SK-N-SH (cell line): ENCODE measurements at regions not wholly inside any gene's neighbourhood (a gene's known extent, or its start where the extent isn't known, plus 50 kb on each side); places are given as distances from the start of the nearest gene placed in this dataset.

Experiments used
- CTCF ChIA-PET: fragments of 300-600, 350-600 bp; formaldehyde crosslinking; extraction: SDS; loops from one replicate; lab custom pipeline; 2021; lab: Yijun Ruan, JAX
- POLR2A ChIA-PET: fragments of 350-600 bp; sonication (Branson Sonifier 250); formaldehyde crosslinking; extraction: SDS; loops from one replicate; lab custom pipeline; 2020; ENCODE audit warnings: antibody characterized with exemption, inconsistent platforms; lab: Yijun Ruan, JAX
- DNase-seq: peaks from one replicate; pipeline ENCODE4 v3.0.0; 2012
- H2AFZ ChIP-seq: fragments of 200-600 bp; sonication (generic); 2 replicates; pipeline ENCODE4 v1.8.1; 2016; ENCODE audit warnings: antibody characterized with exemption, mild to moderate bottlenecking, low read depth
- H3F3A ChIP-seq: fragments of 200-600 bp; sonication (generic); replicated peaks from 2 replicates; pipeline ENCODE3; 2016; ENCODE audit warnings: antibody characterized with exemption, mild to moderate bottlenecking; ENCODE audit not compliant: insufficient read depth
- H3K27ac ChIP-seq, 2 experiments: fragments of 200-500 bp in 1 of 2; fragments of 200-600 bp in 1 of 2; sonication (Bioruptor generic) in 1 of 2; sonication (generic), shearing (Covaris generic) in 1 of 2; 2 replicates each; pipeline versions ENCODE4 v1.5.1 to v1.6.1; 2014 to 2016; ENCODE audit warnings: low read depth in 2 of 2, inconsistent platforms in 1 of 2, low read length in 1 of 2, mild to moderate bottlenecking in 1 of 2, mixed read lengths in 1 of 2
- H3K27me3 ChIP-seq: fragments of 200-600 bp; sonication (generic), shearing (Covaris generic); 2 replicates; pipeline ENCODE4 v1.6.1; 2016; ENCODE audit warnings: mixed run types; ENCODE audit not compliant: insufficient read depth
- H3K36me3 ChIP-seq, 2 experiments: fragments of 200-500 bp in 1 of 2; fragments of 200-600 bp in 1 of 2; sonication (Bioruptor generic) in 1 of 2; sonication (generic) in 1 of 2; replicated peaks in 1 of 2; 2 replicates each; pipeline versions ENCODE3 to v1.5.1; 2014 to 2016; ENCODE audit warnings: low read length in 1 of 2, mild to moderate bottlenecking in 1 of 2; ENCODE audit not compliant: insufficient read depth in 2 of 2, control insufficient read depth in 1 of 2
- H3K4me1 ChIP-seq, 2 experiments: fragments of 200-500 bp in 1 of 2; fragments of 200-600 bp in 1 of 2; sonication (Bioruptor generic) in 1 of 2; sonication (generic), shearing (Covaris generic) in 1 of 2; 2 replicates each; pipeline versions ENCODE4 v1.5.1 to v1.6.1; 2014 to 2016; ENCODE audit warnings: low read depth in 1 of 2, low read length in 1 of 2, mixed run types in 1 of 2; ENCODE audit not compliant: insufficient read depth in 2 of 2, control insufficient read depth in 1 of 2
- H3K4me2 ChIP-seq: fragments of 200-600 bp; sonication (generic), shearing (Covaris generic); 2 replicates; pipeline ENCODE4 v1.6.1; 2017; ENCODE audit warnings: mixed run types
- H3K4me3 ChIP-seq, 2 experiments: fragments of 200-500 bp in 1 of 2; fragments of 200-600 bp in 1 of 2; sonication (Bioruptor generic) in 1 of 2; sonication (generic), shearing (Covaris generic) in 1 of 2; 2 replicates each; pipeline versions ENCODE4 v1.5.1 to v1.8.1; 2014 to 2016; ENCODE audit warnings: low read depth in 2 of 2, inconsistent platforms in 1 of 2, low read length in 1 of 2, mild to moderate bottlenecking in 1 of 2, mixed read lengths in 1 of 2, moderate library complexity in 1 of 2
- H3K79me2 ChIP-seq: fragments of 200-600 bp; sonication (generic); 2 replicates; pipeline ENCODE4 v1.8.1; 2017; ENCODE audit warnings: mild to moderate bottlenecking; ENCODE audit not compliant: insufficient read depth
- H3K9ac ChIP-seq: fragments of 200-600 bp; sonication (generic); 2 replicates; pipeline ENCODE4 v1.6.1; 2017; ENCODE audit warnings: mixed run types
- H3K9me2 ChIP-seq: fragments of 200-600 bp; sonication (generic); 2 replicates; pipeline ENCODE4 v1.6.1; 2017; ENCODE audit warnings: mixed run types
- H3K9me3 ChIP-seq: fragments of 200-600 bp; sonication (generic); 2 replicates; pipeline ENCODE4 v1.6.1; 2017; ENCODE audit warnings: mixed run types, mild to moderate bottlenecking, moderate library complexity
- H4K20me1 ChIP-seq: fragments of 200-600 bp; sonication (generic); 2 replicates; pipeline ENCODE4 v1.6.1; 2017; ENCODE audit warnings: mild to moderate bottlenecking, mixed run types; ENCODE audit not compliant: insufficient read depth
- ELF1 ChIP-seq: IDR thresholded peaks from 2 replicates; pipeline ENCODE4 v1.4.0; 2012
- EP300 ChIP-seq, 2 experiments: IDR thresholded peaks; 2 replicates each; pipeline versions ENCODE4 v1.4.0 to v1.6.1; 2012; ENCODE audit warnings: borderline replicate concordance in 1 of 2, low read depth in 1 of 2, low read length in 1 of 2
- FOXM1 ChIP-seq: IDR thresholded peaks from 2 replicates; pipeline ENCODE4 v1.4.0; 2012; ENCODE audit warnings: low read depth, mild to moderate bottlenecking
- GABPA ChIP-seq: IDR thresholded peaks from 2 replicates; pipeline ENCODE4 v1.4.0; 2012; ENCODE audit warnings: low read depth, mild to moderate bottlenecking
- GATA2 ChIP-seq: sonication (generic); formaldehyde crosslinking; IDR thresholded peaks from 2 replicates; pipeline ENCODE4 v1.5.0; 2020; ENCODE audit warnings: mild to moderate bottlenecking, missing genetic modification reagents
- JUND ChIP-seq: IDR thresholded peaks from 2 replicates; pipeline ENCODE4 v1.4.0; 2012
- MEF2A ChIP-seq: IDR thresholded peaks from 2 replicates; pipeline ENCODE4 v1.4.0; 2012; ENCODE audit warnings: low read depth, borderline replicate concordance
- NFIC ChIP-seq: IDR thresholded peaks from 2 replicates; pipeline ENCODE4 v1.4.0; 2012; ENCODE audit warnings: borderline replicate concordance
- NRF1 ChIP-seq: IDR thresholded peaks from 2 replicates; pipeline ENCODE4 v1.6.1; 2012; ENCODE audit warnings: low read depth, mild to moderate bottlenecking, low read length
- PBX3 ChIP-seq: IDR thresholded peaks from 2 replicates; pipeline ENCODE4; 2012
- POLR2AphosphoS5 ChIP-seq: IDR thresholded peaks from 2 replicates; pipeline ENCODE4 v1.6.1; 2012; ENCODE audit warnings: low read depth, low read length
- REST ChIP-seq: IDR thresholded peaks from 2 replicates; pipeline ENCODE4 v1.6.1; 2012; ENCODE audit warnings: mild to moderate bottlenecking, low read depth, low read length, moderate library complexity
- TCF12 ChIP-seq: IDR thresholded peaks from 2 replicates; pipeline ENCODE4 v1.4.0; 2012
- USF1 ChIP-seq: IDR thresholded peaks from 2 replicates; pipeline ENCODE4 v1.4.0; 2012; ENCODE audit warnings: low read depth, borderline replicate concordance
- ZBTB33 ChIP-seq: IDR thresholded peaks from 2 replicates; pipeline ENCODE4 v1.4.0; 2012; ENCODE audit warnings: low read depth, borderline replicate concordance
- WGBS: methylation state at CpG from one replicate; pipeline ENCODE4 v1.1.6; 2017; ENCODE audit warnings: low lambda C conversion rate; 5-methylcytosine and 5-hydroxymethylcytosine counted together

GRCh38 chrX:121163443-121163842 is 116.0 kb downstream of the GLUD2 start:
- Histone ChIP-seq H2AFZ (no peak overlapping the region), H3K9me3 (no peaks in the 10 kb centered on the region), H3K4me2 (no peak overlapping the region), H3K9me2 (no peaks in the 10 kb centered on the region), H3K4me3 (no peak overlapping the region), H3K79me2 (no peaks in the 10 kb centered on the region), H4K20me1 (no peaks in the 10 kb centered on the region), H3K9ac (no peak overlapping the region), H3F3A (no peaks in the 10 kb centered on the region), H3K4me1 (0 out of 4 replicates have a peak, but pooled peaks cover 0 to 3% of the 10 kb centered on the region in 2 experiments), H3K27ac (no peak overlapping the region), H3K27me3 (peaks cover 5% of the 10 kb centered on the region), H3K36me3 (no peaks in the 10 kb centered on the region)
- DNase-seq, result no peak
- WGBS, result 47% methylated on average over 6 of the region's 6 CpGs
- no peak for TF ChIP-seq EP300 (IDR thresholded peaks at IDR 0.05; ENCODE audit: borderline replicate concordance in 1 of 2, low read depth in 1 of 2, low read length in 1 of 2)
- no peak for TF ChIP-seq GABPA
- no peak for TF ChIP-seq ZBTB33
- no peak for TF ChIP-seq TCF12
- no peak for TF ChIP-seq NRF1
- TF ChIP-seq USF1, result no peak
- TF ChIP-seq REST, result no peak
- no peak for TF ChIP-seq NFIC
- ChIA-PET POLR2A (no interaction called here), CTCF (no interaction called here)

- no peaks in the 10 kb centered on the region for H3K9me3 ChIP-seq
- no peak overlapping the region for H2AFZ ChIP-seq
- no peaks in the 10 kb centered on the region for H3K9me2 ChIP-seq
- no peaks in the 10 kb centered on the region for H3K79me2 ChIP-seq
- H3K27ac ChIP-seq, result no peak overlapping the region
- H3K4me1 ChIP-seq, result no peaks in the 10 kb centered on the region
- no peak overlapping the region for H3K4me2 ChIP-seq
- no peaks in the 10 kb centered on the region for H3F3A ChIP-seq
- DNase-seq, result no peak
- TF ChIP-seq MEF2A (no peak), GATA2 (CRISPR knock-in tag) (no peak), FOXM1 (no peak), POLR2AphosphoS5 (no peak), NRF1 (no peak), TCF12 (no peak), PBX3 (no peak), REST (no peak), ELF1 (no peak), JUND (no peak), NFIC (no peak)
- CTCF ChIA-PET, result no interaction called here
- H3K9ac ChIP-seq, result no peak overlapping the region
- H4K20me1 ChIP-seq, result no peaks in the 10 kb centered on the region
- peaks cover 5% of the 10 kb centered on the region for H3K27me3 ChIP-seq
- 0% methylated on average over 2 of the region's 2 CpGs for WGBS
- H3K36me3 ChIP-seq, result no peaks in the 10 kb centered on the region
- H3K4me3 ChIP-seq, result no peak overlapping the region
- POLR2A ChIA-PET, result no interaction called here
These were observed 118.5 kb downstream of the GLUD2 start for GRCh38 chrX:121165930-121166359.
